Posterior vena cava (tissue), 2 donors: ENCODE measurements at regions not wholly inside any gene's neighbourhood (a gene's known extent, or its start where the extent isn't known, plus 50 kb on each side); places are given as distances from the start of the nearest gene placed in this dataset.

ENCODE experiments used
- DNase-seq: peaks from one replicate; pipeline ENCODE4 v3.0.0-alpha.2; 2020; ENCODE audit warnings: low spot score
- intact Hi-C, 2 donors: fragments of 100-400 bp; cut with DNase I; formaldehyde crosslinking; loops; one replicate each; pipeline versions ENCODE4 v1.14.1 to v1.14.2; 2022 to 2023
- donor health status: DM: yes; HTN: yes; CAD: no.
- donor health status: DM: yes; HTN: yes; CAD: no.

- intact Hi-C loops, result loop anchor here in 1 of 2 donors (10.0 kb wide), 1 partner anchor 93 kb away; the partner anchor contains the start of gene GNAO1
- no peak for DNase-seq
These were observed 89.8 kb upstream of the GNAO1 start for GRCh38 chr16:56101480-56101879.

GRCh38 chr16:56097306-56097705 lies 94.0 kb upstream of the GNAO1 start:
- DNase-seq, result no peak

GRCh38 chr16:56094231-56094630 lies 97.1 kb upstream of the GNAO1 start:
- intact Hi-C loops, result no loop called here
- DNase-seq, result no peak

More at GRCh38 chr16:56097306-56097705, 94.0 kb upstream of the GNAO1 start:
- intact Hi-C loops, result no loop called here

- intact Hi-C loops, result no loop called here
- no peak for DNase-seq
These were observed 98.2 kb upstream of the GNAO1 start for GRCh38 chr16:56093055-56093454.

GRCh38 chr16:56090076-56090475 lies 101.2 kb upstream of the GNAO1 start:
- DNase-seq, result no peak
- intact Hi-C loops, result no loop called here

DNA sequence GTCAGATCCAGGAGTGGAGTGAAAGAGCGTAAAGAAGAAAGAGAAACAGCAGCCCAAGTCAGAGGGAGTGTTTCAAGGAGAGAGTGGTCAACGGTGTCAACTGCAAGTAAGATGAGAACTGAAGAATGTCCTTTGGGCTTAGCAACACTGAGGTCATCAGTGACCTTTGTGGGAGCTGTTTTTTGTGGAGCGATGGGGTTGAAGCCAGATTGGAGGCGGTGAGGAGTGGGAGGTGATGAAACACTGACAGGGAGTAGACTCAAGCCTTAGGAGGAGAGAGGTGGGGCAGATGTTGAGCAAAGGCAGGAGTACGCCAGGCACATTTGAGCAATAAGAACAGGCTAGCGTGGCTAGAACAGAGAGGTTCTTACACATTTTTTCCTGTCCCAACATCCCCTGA lies 103.7 kb upstream of the GNAO1 start:
- no peak for DNase-seq
- intact Hi-C loops, result no loop called here

DNA sequence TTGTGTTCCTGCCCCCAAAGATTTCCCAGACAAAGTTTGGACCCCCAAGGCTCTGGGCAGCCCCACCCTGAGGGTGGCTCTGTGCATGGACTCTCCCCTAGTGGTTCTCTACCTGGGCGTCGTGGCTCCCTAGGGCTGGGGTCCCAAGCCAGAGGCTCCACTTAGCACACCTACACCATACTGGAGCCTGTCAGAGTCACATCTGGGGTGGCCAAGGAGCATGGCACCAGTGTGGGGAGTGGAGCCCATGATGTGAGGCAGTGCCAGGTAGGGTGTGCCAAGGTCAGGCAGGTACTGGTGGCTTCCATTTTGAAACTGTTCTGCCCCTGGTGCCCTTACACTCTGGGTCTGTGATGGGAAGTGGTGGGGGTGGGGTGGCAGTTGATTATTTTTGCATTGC lies 109.9 kb upstream of the GNAO1 start:
- intact Hi-C loops, result no loop called here
- DNase-seq, result no peak

GRCh38 chr16:56075732-56076388 lies 115.4 kb upstream of the GNAO1 start:
- no peak for DNase-seq
- intact Hi-C loops, result no loop called here

- intact Hi-C loops, result no loop called here
- DNase-seq, result no peak
These were observed 117.8 kb upstream of the GNAO1 start for GRCh38 chr16:56073508-56073907.

- DNase-seq, result no peak
- intact Hi-C loops, result no loop called here
These were observed 119.2 kb upstream of the GNAO1 start for GRCh38 chr16:56072096-56072495.

DNA sequence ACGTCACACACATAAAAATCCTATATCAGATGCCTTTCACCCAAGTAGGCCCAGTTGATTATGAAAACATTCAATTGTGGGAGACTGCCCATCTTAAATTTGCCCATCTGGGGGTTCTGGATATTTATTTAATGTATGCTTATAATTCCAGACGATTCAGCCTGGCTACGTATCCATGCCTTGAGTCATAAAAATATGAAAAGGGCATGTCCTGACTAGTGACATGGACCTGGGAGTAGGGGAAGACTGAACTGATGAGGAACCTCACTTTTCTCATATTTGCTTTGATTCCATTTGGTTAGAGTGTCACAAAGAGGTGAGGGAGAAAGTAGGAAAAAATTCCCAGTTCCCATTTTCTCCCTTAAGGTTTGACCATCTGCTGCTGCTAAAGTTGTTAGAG lies 122.5 kb upstream of the GNAO1 start:
- intact Hi-C loops, result no loop called here
- DNase-seq, result no peak

DNA sequence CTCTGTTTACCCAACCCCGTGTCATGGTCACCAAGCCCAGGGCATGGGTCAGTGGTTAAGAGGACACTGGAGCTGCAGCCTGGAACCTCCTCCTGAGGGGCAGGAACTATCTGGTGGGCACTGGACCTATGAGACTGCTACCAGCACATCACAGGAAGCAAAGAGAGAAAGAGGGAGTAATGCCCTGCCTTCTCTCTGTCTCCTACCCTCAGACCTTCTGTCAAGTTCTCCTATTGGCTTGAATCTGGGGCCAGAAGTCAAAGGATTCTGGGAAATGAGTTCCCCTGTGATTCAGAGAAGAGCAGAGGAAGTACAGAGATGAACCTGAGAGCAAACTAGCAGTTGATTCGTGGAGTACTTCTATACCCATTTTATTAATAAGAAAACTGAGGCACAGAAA lies 123.0 kb upstream of the GNAO1 start:
- DNase-seq, result no peak
- intact Hi-C loops, result no loop called here

DNA sequence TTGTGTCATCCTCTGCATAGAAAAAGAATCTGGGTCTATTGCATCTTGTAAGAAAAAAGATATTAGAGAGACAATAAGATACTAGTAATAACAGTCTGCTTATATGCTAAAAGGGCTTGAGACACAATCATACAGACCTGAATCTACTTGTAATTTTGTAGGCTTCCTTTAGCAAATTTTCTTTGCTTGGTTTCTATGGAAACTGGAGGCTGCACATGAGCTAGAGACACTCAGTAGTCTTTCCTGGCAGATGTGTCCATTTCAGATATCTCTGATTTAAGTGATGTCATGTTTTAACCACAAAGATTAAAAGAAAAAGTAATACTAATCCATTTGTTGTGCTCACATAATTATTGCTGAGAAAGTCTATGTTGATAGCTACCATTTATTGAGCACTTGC lies 123.9 kb upstream of the GNAO1 start:
- DNase-seq, result no peak
- intact Hi-C loops, result no loop called here

DNA sequence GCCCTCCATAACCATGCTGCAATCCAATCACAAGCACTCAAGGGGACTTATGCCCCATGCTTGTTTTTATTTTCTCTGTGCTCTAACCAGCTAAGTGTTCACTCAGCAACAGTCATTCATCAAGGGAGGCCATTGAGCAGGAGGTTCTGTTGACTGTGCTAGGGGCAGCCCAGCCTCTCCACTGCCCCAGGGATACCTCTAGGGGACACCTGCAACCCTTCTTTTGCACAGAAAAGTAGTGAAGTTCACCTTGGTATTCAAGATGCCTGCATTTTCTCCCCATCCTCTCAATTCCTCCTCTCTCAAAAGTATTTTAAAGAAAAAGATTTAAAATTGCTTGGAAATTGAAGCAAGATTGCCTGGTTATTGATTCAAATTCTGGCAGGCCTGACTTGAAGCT lies 124.7 kb upstream of the GNAO1 start:
- DNase-seq, result no peak
- intact Hi-C loops, result no loop called here

DNA sequence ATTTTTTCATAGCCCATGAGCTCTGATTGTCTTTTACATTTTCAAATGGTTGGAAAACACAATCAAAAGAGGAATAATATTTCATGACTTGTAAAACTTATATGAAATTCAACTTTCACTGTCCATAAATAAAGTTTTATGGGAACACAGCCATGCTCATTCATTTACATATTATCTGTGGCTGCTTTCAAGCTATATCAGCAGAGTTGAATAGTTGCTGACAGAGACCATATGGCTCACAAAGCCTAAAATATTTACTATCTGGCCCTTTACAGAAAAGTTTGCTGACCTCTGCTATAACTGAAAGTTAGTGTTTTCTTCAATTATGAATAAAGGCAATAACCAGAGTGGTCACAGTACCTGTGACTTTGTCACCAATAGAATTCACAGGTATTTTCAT lies 128.2 kb upstream of the GNAO1 start:
- no peak for DNase-seq
- intact Hi-C loops, result no loop called here

- DNase-seq, result no peak
These were observed 134.1 kb upstream of the GNAO1 start for GRCh38 chr16:56057151-56057550.

DNA sequence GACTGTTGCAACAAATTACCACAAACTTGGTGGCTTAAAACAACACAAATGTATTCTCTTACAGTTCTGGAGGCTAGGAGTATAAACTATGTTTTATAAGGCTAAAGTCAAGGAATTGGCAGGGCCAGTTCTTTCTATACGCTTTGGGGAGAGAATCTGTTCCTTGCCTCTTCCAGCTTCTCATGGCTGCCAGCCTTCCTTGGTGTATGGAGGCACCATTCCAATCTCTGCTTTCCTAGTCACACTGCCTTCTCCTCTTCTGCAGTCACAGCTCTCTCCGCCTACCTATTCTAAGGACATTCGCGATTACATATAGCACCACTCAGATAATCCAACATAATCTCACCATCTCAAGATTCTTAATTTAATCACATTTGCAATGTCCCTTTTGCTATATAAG lies 140.4 kb upstream of the GNAO1 start:
- DNase-seq, result no peak
- intact Hi-C loops, result no loop called here

More at GRCh38 chr16:56057151-56057550, 134.1 kb upstream of the GNAO1 start:
- intact Hi-C loops, result no loop called here

GRCh38 chr16:56048425-56049105 lies 142.7 kb upstream of the GNAO1 start:
- DNase-seq, result no peak
- intact Hi-C loops, result no loop called here

DNA sequence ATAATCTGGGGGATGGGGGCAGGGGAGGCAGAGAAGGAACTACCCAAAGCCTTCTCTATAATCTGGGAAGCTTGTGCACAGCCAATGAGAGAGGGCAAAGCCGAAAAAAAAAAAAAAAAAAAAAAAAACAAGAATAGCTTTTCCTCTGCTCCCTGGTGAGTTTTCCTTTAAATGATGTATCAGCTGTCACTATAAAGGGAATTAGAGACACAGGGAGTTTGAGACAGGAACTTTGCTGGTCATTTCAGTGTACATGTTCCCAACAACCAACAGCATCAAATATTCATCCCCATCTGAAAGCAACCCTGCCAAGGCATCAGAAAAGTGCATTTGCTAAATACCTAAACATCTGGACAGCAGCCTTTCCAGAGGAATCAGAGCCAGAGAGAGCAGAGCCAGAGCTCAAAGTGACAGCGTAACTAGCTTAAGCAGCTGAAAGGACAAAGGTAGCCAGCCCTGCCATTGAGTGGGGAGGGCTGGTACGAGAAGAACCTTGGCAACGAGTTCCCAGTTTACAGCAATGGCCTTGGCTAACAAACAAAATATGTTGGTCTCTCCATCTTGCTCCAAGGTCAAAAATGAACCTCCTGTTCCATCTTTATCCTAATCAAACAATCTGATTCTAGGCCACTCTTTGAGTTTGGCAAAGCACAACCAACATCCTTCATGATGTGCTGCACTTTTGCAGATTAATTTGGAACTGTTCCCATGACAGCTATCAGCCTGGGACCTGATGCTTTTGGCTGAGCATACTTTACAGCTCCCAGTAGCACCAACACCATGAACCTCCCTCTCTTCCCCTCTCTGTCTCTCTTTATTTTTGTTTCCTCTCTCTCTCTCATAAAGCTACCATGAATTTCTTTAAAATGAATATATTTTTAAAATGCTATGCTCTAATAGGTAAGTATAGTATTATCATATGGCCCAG lies 143.7 kb upstream of the GNAO1 start:
- no peak for DNase-seq
- intact Hi-C loops, result no loop called here

DNA sequence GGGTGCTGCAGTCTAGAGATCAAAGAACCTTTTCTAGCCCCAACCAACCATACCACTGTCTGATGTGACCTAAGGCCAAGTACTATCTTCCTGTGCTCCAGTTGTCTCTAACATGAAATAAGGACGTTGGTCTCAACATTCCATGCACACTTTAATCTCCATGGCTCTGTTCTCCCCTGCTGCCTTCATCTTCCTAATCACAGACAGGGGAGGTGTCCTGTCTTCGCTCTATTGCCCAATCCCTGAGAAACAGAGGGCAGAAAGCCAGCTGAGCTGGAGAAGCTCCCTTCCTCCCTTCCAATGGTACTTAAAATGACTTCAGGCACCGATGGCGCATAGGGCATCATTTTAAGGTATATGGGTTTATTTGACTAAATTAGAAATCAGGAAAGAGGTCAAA lies 148.9 kb upstream of the GNAO1 start:
- no peak for DNase-seq
- intact Hi-C loops, result no loop called here
